AG10803 (cell line): ENCODE measurements at regions not wholly inside any gene's neighbourhood (a gene's known extent, or its start where the extent isn't known, plus 50 kb on each side); places are given as distances from the start of the nearest gene placed in this dataset.

ENCODE experiments used
- DNase-seq: peaks from one replicate; pipeline ENCODE4 v3.0.0; 2010; ENCODE audit warnings: low read depth
- H3K4me3 ChIP-seq: 2 replicates; pipeline ENCODE4 v1.5.1; 2011; ENCODE audit warnings: mild to moderate bottlenecking, low read length, control low read depth
- CTCF ChIP-seq: conservative IDR thresholded peaks from 2 replicates; pipeline ENCODE4 v1.5.1; 2011; ENCODE audit warnings: mild to moderate bottlenecking, low read length, control low read depth, inconsistent platforms

- peak; percentile 44 for DNase-seq
- H3K4me3 ChIP-seq: peak overlapping the region; percentile 69
- peak; percentile 7; the same call in 1 of the 2 replicates for TF ChIP-seq CTCF
These were observed 94.5 kb downstream of the HTR1B start for GRCh38 chr6:77368660-77369313.

- DNase-seq: no peak
- TF ChIP-seq CTCF: no peak
- H3K4me3 ChIP-seq: no peak overlapping the region
These were observed 96.5 kb downstream of the HTR1B start for GRCh38 chr6:77366798-77367197.

GRCh38 chr6:77363702-77364101 is 99.6 kb downstream of the HTR1B start:
- no peak for TF ChIP-seq CTCF
- DNase-seq: no peak

GRCh38 chr6:77362055-77362454 is 101.2 kb downstream of the HTR1B start:
- DNase-seq: no peak
- no peak for TF ChIP-seq CTCF
- H3K4me3 ChIP-seq: no peak overlapping the region

More at GRCh38 chr6:77363702-77364101, 99.6 kb downstream of the HTR1B start:
- no peak overlapping the region for H3K4me3 ChIP-seq

GRCh38 chr6:77361018-77361417 is 102.3 kb downstream of the HTR1B start:
- no peak for TF ChIP-seq CTCF
- H3K4me3 ChIP-seq: no peak overlapping the region
- DNase-seq: no peak

- DNase-seq: no peak
- no peak overlapping the region for H3K4me3 ChIP-seq
- no peak for TF ChIP-seq CTCF
These were observed 106.5 kb downstream of the HTR1B start for GRCh38 chr6:77356821-77357220.

GRCh38 chr6:77354581-77354980 is 108.7 kb downstream of the HTR1B start:
- TF ChIP-seq CTCF: no peak
- no peak overlapping the region for H3K4me3 ChIP-seq

More at GRCh38 chr6:77354581-77354980, 108.7 kb downstream of the HTR1B start:
- DNase-seq: no peak
